ENCODE measurements at regions not wholly inside any gene's neighbourhood (a gene's known extent, or its start where the extent isn't known, plus 50 kb on each side); places are given as distances from the start of the nearest gene placed in this dataset.

- TF ChIP-seq CTCF (conservative IDR thresholded peaks at IDR 0.05; ENCODE audit: low read depth, low read length) (no peak), EZH2 (IDR thresholded peaks at IDR 0.05; ENCODE audit: borderline replicate concordance, low read depth, low read length, poor library complexity, severe bottlenecking) (no peak)
Observed at GRCh38 chr1:80384959-80385358, 1378.4 kb upstream of the ADGRL4 start.

Data from A673 (cell line).